Brain microvascular endothelial cell (primary cell): ENCODE measurements at regions not wholly inside any gene's neighbourhood (a gene's known extent, or its start where the extent isn't known, plus 50 kb on each side); places are given as distances from the start of the nearest gene placed in this dataset.
A peak's percentile ranks its signal among the peaks of the same experiment; 100 is the strongest.

Experiments
- DNase-seq: peaks from one replicate; pipeline ENCODE4 v3.0.0-alpha.2; 2020
- H3K27ac ChIP-seq: fragments of 250-450 bp; sonication (Bioruptor Pico); 2 replicates; pipeline ENCODE4 v1.5.1; 2020; ENCODE audit warnings: mild to moderate bottlenecking, moderate library complexity
- H3K27me3 ChIP-seq: fragments of 250-450 bp; sonication (Bioruptor Pico); replicated peaks from 2 replicates; pipeline ENCODE4 v1.5.1; 2020; ENCODE audit warnings: mild to moderate bottlenecking
- H3K36me3 ChIP-seq: fragments of 250-450 bp; sonication (Bioruptor Pico); replicated peaks from 2 replicates; pipeline ENCODE4 v1.5.1; 2020; ENCODE audit warnings: mild to moderate bottlenecking
- H3K4me3 ChIP-seq: 2 replicates; pipeline ENCODE4 v1.5.1; 2011; ENCODE audit warnings: low read depth, mild to moderate bottlenecking, control low read depth, low read length, moderate library complexity
- CTCF ChIP-seq: IDR thresholded peaks from 2 replicates; pipeline ENCODE4 v1.5.1; 2011; ENCODE audit warnings: low read depth, mild to moderate bottlenecking, moderate library complexity, low read length, control low read depth, inconsistent platforms; ENCODE audit errors: missing control alignments
- in situ Hi-C: cut with HindIII; loops from 2 replicates; pipeline ENCODE4 v1.10.0; 2017; ENCODE audit warnings: low sequenced_read_pairs, low pct_ligation_motif_present

- no peaks in the 10 kb centered on the region for H3K27me3 ChIP-seq
- peak; percentile 24 for TF ChIP-seq CTCF
- no peaks in the 10 kb centered on the region for H3K36me3 ChIP-seq
- H3K4me3 ChIP-seq = no peak overlapping the region
- no peak for DNase-seq
- no peak overlapping the region for H3K27ac ChIP-seq
- in situ Hi-C loops = no loop called here
These were observed 435.0 kb downstream of the HAO1 start for GRCh38 chr20:7505152-7505834.

DNA sequence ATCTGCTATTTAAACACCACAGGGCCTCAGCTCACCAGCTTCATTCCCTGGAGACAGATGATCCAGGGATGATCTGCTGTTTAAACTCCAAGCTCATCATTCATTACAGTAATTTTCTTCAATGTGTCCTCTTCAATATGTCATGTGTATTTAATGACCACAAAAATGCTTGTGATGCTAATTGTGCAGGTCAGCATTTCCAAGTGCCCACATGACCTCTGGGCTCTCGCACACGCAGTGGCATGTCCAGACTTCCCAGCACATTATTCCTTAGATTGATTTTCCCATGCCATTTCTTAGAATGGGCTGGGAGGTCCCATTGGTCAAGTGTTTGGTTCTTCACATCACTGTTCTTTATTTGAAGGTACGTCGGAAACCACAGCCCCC lies 434.4 kb downstream of the HAO1 start:
- Histone ChIP-seq H3K4me3 (no peak overlapping the region), H3K27ac (no peak overlapping the region), H3K27me3 (no peaks in the 10 kb centered on the region), H3K36me3 (no peaks in the 10 kb centered on the region)
- in situ Hi-C loops = no loop called here
- TF ChIP-seq CTCF = no peak
- DNase-seq = no peak

- Histone ChIP-seq H3K36me3 (no peaks in the 10 kb centered on the region), H3K27ac (no peak overlapping the region), H3K4me3 (no peak overlapping the region), H3K27me3 (no peaks in the 10 kb centered on the region)
- DNase-seq = no peak
- no peak for TF ChIP-seq CTCF
- in situ Hi-C loops = no loop called here
These were observed 423.6 kb downstream of the HAO1 start for GRCh38 chr20:7516621-7517111.

DNA sequence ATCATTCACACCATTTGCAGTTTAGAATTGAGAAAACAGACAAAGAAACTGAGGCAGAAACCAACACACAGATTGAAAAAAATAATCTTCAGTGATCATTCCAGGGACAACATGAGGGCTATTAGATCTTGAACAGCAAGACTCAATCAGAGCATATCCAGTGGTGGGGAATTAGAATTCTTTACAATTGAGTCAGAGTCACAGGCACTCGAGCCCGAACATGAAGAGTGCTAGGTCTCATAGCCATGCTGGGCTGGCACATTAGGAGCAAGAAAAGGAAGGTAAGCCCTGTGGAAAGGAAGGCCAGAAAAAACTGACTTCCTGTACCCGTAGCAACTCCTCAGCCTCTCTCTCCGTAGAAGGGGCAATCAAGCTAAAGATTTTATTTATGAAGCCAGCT lies 419.9 kb downstream of the HAO1 start:
- in situ Hi-C loops = no loop called here
- Histone ChIP-seq H3K4me3 (no peak overlapping the region), H3K27ac (no peak overlapping the region), H3K27me3 (no peaks in the 10 kb centered on the region), H3K36me3 (no peaks in the 10 kb centered on the region)
- no peak for TF ChIP-seq CTCF
- no peak for DNase-seq

GRCh38 chr20:7523288-7523687 lies 417.0 kb downstream of the HAO1 start:
- in situ Hi-C loops = no loop called here
- TF ChIP-seq CTCF = no peak
- H3K36me3 ChIP-seq = no peaks in the 10 kb centered on the region

DNA sequence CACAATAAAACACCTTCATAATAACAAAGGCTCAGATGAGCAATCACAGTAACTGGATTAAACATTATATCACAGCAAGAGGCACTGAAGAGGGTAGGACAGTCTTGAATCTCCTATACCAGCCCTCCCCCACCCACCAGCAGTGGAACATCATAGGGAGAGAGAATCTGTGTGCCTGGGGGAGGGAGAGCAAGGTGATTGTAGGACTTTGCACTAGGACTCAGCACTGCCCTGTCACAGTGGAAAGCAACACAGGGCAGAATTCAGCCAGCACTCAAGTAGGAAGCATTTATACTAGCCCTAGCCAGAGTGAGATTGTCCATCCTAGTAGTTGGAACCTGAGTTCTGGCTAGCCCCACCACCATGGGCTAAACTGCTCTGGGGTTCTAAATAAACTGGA lies 400.2 kb downstream of the HAO1 start:
- H3K27ac ChIP-seq = no peak overlapping the region
- TF ChIP-seq CTCF = no peak
- no peaks in the 10 kb centered on the region for H3K27me3 ChIP-seq
- H3K4me3 ChIP-seq = no peak overlapping the region
- in situ Hi-C loops = no loop called here
- H3K36me3 ChIP-seq = no peaks in the 10 kb centered on the region
- DNase-seq = no peak

More at GRCh38 chr20:7523288-7523687, 417.0 kb downstream of the HAO1 start:
- Histone ChIP-seq H3K27ac (no peak overlapping the region), H3K4me3 (no peak overlapping the region), H3K27me3 (no peaks in the 10 kb centered on the region)
- no peak for DNase-seq
